ENCODE measurements at regions not wholly inside any gene's neighbourhood (a gene's known extent, or its start where the extent isn't known, plus 50 kb on each side); places are given as distances from the start of the nearest gene placed in this dataset.
A peak's percentile ranks its signal among the peaks of the same experiment; 100 is the strongest.

- peaks cover 48% of the 10 kb centered on the region for H3K4me1 Mint-ChIP-seq
- POLR2A ChIA-PET, result no interaction called here
- DNase-seq (ENCODE audit: low spot score) (no peak), ATAC-seq (no peak)
- CTCF ChIA-PET, result no interaction called here
- no peak overlapping the region for H3K4me3 Mint-ChIP-seq
- TF ChIP-seq CBFB (CRISPR knock-in tag; IDR thresholded peaks at IDR 0.05; ENCODE audit: low read depth), result no peak
- no peak for TF ChIP-seq TP53 (CRISPR knock-in tag; IDR thresholded peaks at IDR 0.05)
- no peak for TF ChIP-seq ZNF512 (CRISPR knock-in tag; IDR thresholded peaks at IDR 0.05; ENCODE audit: borderline replicate concordance)
- TF ChIP-seq, protein P1, sequence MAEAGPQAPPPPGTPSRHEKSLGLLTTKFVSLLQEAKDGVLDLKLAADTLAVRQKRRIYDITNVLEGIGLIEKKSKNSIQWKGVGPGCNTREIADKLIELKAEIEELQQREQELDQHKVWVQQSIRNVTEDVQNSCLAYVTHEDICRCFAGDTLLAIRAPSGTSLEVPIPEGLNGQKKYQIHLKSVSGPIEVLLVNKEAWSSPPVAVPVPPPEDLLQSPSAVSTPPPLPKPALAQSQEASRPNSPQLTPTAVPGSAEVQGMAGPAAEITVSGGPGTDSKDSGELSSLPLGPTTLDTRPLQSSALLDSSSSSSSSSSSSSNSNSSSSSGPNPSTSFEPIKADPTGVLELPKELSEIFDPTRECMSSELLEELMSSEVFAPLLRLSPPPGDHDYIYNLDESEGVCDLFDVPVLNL (CRISPR knock-in tag; IDR thresholded peaks at IDR 0.05; ENCODE audit: borderline replicate concordance, low read depth), result no peak
- H3K36me3 Mint-ChIP-seq, result no peaks in the 10 kb centered on the region
- 0 out of 2 replicates have a peak overlapping the region, but pooled peaks have one; percentile 73 for H3K27ac Mint-ChIP-seq
- H3K27me3 Mint-ChIP-seq (ENCODE audit: low read depth), result no peaks in the 10 kb centered on the region
- no peaks in the 10 kb centered on the region for H3K9me3 Mint-ChIP-seq
Observed at GRCh38 chr12:24226745-24227350, 277.4 kb upstream of the SOX5 start.

- no peaks in the 10 kb centered on the region for H3K27me3 Mint-ChIP-seq (ENCODE audit: low read depth)
- DNase-seq (ENCODE audit: low spot score) (no peak), ATAC-seq (no peak)
- no peak overlapping the region for H3K4me3 Mint-ChIP-seq
- H3K4me1 Mint-ChIP-seq, result peaks cover 28% of the 10 kb centered on the region
- H3K36me3 Mint-ChIP-seq, result no peaks in the 10 kb centered on the region
- H3K9me3 Mint-ChIP-seq, result no peaks in the 10 kb centered on the region
- no peak overlapping the region for H3K27ac Mint-ChIP-seq
- ChIA-PET CTCF (no interaction called here), POLR2A (no interaction called here)
- no peak for TF ChIP-seq ERG (CRISPR knock-in tag; IDR thresholded peaks at IDR 0.05)
- TF ChIP-seq ZNF423 (CRISPR knock-in tag; IDR thresholded peaks at IDR 0.05), result no peak
Observed at GRCh38 chr12:24224401-24224800, 274.9 kb upstream of the SOX5 start.

DNA sequence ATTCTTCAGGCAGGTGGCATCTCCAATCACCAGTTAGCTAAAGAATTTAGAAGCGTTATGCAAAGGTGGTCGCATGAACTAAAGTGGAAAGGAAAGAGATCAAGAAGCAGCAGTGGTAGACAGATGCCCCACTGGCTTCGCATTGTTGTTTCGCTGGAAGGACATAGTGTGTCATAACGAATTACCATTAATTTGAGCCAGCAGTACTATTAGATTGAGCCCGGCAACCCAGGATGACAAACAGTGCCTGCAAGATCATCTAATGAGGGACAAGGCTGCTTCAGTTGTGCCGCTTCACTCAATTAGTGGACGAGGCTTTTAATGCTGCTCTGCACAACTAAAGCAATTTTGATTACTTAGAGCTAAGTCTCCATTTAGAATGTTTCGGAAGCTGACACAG is 274.5 kb upstream of the SOX5 start:
- ChIA-PET CTCF (no interaction called here), POLR2A (no interaction called here)
- no peak for DNase-seq (ENCODE audit: low spot score)
- no peak overlapping the region for H3K4me3 Mint-ChIP-seq
- no peaks in the 10 kb centered on the region for H3K36me3 Mint-ChIP-seq
- H3K27ac Mint-ChIP-seq, result no peak overlapping the region
- H3K9me3 Mint-ChIP-seq, result no peaks in the 10 kb centered on the region
- no peaks in the 10 kb centered on the region for H3K27me3 Mint-ChIP-seq (ENCODE audit: low read depth)
- H3K4me1 Mint-ChIP-seq, result peaks cover 23% of the 10 kb centered on the region
- TF ChIP-seq GABPB1 (CRISPR knock-in tag; IDR thresholded peaks at IDR 0.05), result no peak
- no peak for TF ChIP-seq CBFB (CRISPR knock-in tag; IDR thresholded peaks at IDR 0.05; ENCODE audit: low read depth)
- TF ChIP-seq NR3C1 (CRISPR knock-in tag; conservative IDR thresholded peaks at IDR 0.05; ENCODE audit: low read depth), result no peak
- no peak for TF ChIP-seq TEAD1 (CRISPR knock-in tag; IDR thresholded peaks at IDR 0.05)
- TF ChIP-seq ZNF512 (CRISPR knock-in tag; IDR thresholded peaks at IDR 0.05; ENCODE audit: borderline replicate concordance), result no peak
- no peak for ATAC-seq

DNA sequence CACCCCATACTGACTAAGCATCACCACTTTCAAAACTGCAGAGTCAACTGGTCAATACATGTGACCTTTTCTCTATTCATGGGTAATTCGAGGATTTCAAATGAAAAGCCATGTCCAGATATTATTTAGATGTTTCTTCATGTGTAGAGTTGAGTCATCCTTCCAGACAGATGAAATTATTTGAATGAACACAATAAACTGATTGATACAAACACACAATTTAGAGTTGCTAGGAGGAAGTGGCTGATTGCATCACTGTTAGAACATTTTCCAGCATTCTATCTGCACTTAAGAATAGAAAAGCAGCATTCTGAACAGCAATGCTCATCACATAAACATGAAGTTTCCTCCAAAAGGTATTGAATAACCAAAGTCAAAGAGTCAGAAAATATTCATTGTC is 273.5 kb upstream of the SOX5 start:
- no peaks in the 10 kb centered on the region; the same call in 1 of the 2 replicates for H3K9me3 Mint-ChIP-seq
- no peaks in the 10 kb centered on the region for H3K27me3 Mint-ChIP-seq (ENCODE audit: low read depth)
- H3K4me3 Mint-ChIP-seq, result no peak overlapping the region
- H3K4me1 Mint-ChIP-seq, result peaks cover 15% of the 10 kb centered on the region
- DNase-seq (ENCODE audit: low spot score) (no peak), ATAC-seq (no peak)
- no peak overlapping the region for H3K27ac Mint-ChIP-seq
- ChIA-PET POLR2A (no interaction called here), CTCF (no interaction called here)
- no peaks in the 10 kb centered on the region for H3K36me3 Mint-ChIP-seq
- TF ChIP-seq, protein P2, sequence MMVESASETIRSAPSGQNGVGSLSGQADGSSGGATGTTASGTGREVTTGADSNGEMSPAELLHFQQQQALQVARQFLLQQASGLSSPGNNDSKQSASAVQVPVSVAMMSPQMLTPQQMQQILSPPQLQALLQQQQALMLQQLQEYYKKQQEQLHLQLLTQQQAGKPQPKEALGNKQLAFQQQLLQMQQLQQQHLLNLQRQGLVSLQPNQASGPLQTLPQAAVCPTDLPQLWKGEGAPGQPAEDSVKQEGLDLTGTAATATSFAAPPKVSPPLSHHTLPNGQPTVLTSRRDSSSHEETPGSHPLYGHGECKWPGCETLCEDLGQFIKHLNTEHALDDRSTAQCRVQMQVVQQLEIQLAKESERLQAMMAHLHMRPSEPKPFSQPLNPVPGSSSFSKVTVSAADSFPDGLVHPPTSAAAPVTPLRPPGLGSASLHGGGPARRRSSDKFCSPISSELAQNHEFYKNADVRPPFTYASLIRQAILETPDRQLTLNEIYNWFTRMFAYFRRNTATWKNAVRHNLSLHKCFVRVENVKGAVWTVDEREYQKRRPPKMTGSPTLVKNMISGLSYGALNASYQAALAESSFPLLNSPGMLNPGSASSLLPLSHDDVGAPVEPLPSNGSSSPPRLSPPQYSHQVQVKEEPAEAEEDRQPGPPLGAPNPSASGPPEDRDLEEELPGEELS (CRISPR knock-in tag; IDR thresholded peaks at IDR 0.05), result no peak
- TF ChIP-seq ZNF317 (CRISPR knock-in tag; IDR thresholded peaks at IDR 0.05; ENCODE audit: borderline replicate concordance, low read depth) (no peak), NFE2L1 (CRISPR knock-in tag; IDR thresholded peaks at IDR 0.05) (no peak), ZNF423 (CRISPR knock-in tag; IDR thresholded peaks at IDR 0.05) (no peak), NR1H2 (CRISPR knock-in tag; IDR thresholded peaks at IDR 0.05) (no peak)
- TF ChIP-seq, protein P3, sequence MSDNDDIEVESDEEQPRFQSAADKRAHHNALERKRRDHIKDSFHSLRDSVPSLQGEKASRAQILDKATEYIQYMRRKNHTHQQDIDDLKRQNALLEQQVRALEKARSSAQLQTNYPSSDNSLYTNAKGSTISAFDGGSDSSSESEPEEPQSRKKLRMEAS (CRISPR knock-in tag; IDR thresholded peaks at IDR 0.05), result no peak
- TF ChIP-seq, protein P4, sequence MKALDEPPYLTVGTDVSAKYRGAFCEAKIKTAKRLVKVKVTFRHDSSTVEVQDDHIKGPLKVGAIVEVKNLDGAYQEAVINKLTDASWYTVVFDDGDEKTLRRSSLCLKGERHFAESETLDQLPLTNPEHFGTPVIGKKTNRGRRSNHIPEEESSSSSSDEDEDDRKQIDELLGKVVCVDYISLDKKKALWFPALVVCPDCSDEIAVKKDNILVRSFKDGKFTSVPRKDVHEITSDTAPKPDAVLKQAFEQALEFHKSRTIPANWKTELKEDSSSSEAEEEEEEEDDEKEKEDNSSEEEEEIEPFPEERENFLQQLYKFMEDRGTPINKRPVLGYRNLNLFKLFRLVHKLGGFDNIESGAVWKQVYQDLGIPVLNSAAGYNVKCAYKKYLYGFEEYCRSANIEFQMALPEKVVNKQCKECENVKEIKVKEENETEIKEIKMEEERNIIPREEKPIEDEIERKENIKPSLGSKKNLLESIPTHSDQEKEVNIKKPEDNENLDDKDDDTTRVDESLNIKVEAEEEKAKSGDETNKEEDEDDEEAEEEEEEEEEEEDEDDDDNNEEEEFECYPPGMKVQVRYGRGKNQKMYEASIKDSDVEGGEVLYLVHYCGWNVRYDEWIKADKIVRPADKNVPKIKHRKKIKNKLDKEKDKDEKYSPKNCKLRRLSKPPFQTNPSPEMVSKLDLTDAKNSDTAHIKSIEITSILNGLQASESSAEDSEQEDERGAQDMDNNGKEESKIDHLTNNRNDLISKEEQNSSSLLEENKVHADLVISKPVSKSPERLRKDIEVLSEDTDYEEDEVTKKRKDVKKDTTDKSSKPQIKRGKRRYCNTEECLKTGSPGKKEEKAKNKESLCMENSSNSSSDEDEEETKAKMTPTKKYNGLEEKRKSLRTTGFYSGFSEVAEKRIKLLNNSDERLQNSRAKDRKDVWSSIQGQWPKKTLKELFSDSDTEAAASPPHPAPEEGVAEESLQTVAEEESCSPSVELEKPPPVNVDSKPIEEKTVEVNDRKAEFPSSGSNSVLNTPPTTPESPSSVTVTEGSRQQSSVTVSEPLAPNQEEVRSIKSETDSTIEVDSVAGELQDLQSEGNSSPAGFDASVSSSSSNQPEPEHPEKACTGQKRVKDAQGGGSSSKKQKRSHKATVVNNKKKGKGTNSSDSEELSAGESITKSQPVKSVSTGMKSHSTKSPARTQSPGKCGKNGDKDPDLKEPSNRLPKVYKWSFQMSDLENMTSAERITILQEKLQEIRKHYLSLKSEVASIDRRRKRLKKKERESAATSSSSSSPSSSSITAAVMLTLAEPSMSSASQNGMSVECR (CRISPR knock-in tag; IDR thresholded peaks at IDR 0.05; ENCODE audit: borderline replicate concordance), result no peak

Measured in WTC11 (cell line).